ENCODE measurements at regions not wholly inside any gene's neighbourhood (a gene's known extent, or its start where the extent isn't known, plus 50 kb on each side); places are given as distances from the start of the nearest gene placed in this dataset.

DNA sequence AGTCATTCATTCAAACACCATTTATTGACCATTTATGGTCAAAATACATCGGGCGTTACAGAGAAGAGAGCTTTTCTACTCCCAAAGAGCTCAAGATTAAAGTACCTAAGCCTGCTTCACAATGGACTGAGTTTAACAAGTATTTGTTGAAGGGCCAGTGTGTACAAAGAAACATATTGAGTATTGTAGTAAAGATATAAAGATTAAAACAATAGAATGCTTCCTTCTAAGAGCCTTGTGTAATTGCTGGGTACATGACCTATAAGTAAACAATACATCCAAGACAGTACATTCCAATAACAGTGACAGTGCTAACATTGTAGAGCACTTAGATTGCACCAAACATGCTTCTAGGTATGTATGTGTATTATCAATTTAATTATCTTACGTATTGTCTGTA is 695.5 kb downstream of the PCDH7 start:
- no peak for TF ChIP-seq POLR2A (IDR thresholded peaks at IDR 0.05)
- Histone ChIP-seq H3K4me3 (no peak overlapping the region), H3K36me3 (no peaks in the 10 kb centered on the region), H3K27ac (no peak overlapping the region), H3K4me1 (no peaks in the 10 kb centered on the region), H3K27me3 (no peaks in the 10 kb centered on the region), H3K9me3 (no peaks in the 10 kb centered on the region)
- DNase-seq (ENCODE audit: low spot score in 2 of 2), result no peak
- 87 to 91% methylated on average over 3 of the region's 3 CpGs for WGBS, 2 donors

DNA sequence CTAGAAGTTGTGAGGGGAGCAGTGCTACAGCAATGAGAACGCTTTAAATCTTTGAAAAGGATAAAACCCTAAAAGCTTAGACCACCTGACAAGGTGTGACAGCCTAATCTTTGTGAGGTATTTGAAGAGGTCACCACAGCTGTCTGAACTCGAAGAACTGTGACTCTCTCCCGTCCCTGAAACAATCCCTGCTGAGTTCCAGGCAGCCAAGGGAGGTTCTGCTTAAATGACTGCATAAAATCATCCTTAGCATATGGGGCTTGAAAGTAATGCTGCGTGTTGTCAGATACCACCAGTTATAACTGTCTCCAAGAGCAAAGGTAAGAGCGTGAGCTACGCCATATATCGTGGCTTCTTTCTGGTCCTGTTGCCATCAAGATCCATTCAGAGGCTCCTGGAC is 696.3 kb downstream of the PCDH7 start:
- no peaks in the 10 kb centered on the region for H3K9me3 ChIP-seq
- DNase-seq (ENCODE audit: low spot score in 2 of 2), result no peak
- TF ChIP-seq POLR2A (IDR thresholded peaks at IDR 0.05) (no peak), EP300 (IDR thresholded peaks at IDR 0.05) (no peak)
- TF ChIP-seq, protein P1, sequence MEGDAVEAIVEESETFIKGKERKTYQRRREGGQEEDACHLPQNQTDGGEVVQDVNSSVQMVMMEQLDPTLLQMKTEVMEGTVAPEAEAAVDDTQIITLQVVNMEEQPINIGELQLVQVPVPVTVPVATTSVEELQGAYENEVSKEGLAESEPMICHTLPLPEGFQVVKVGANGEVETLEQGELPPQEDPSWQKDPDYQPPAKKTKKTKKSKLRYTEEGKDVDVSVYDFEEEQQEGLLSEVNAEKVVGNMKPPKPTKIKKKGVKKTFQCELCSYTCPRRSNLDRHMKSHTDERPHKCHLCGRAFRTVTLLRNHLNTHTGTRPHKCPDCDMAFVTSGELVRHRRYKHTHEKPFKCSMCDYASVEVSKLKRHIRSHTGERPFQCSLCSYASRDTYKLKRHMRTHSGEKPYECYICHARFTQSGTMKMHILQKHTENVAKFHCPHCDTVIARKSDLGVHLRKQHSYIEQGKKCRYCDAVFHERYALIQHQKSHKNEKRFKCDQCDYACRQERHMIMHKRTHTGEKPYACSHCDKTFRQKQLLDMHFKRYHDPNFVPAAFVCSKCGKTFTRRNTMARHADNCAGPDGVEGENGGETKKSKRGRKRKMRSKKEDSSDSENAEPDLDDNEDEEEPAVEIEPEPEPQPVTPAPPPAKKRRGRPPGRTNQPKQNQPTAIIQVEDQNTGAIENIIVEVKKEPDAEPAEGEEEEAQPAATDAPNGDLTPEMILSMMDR (IDR thresholded peaks at IDR 0.05), result no peak
- no peaks in the 10 kb centered on the region for H3K27me3 ChIP-seq
- WGBS, 2 donors, result 85 to 87% methylated on average over 7 of the region's 7 CpGs
- no peaks in the 10 kb centered on the region for H3K36me3 ChIP-seq
- H3K4me1 ChIP-seq, result no peaks in the 10 kb centered on the region
- H3K4me3 ChIP-seq, result no peak overlapping the region
- no peak overlapping the region for H3K27ac ChIP-seq

DNA sequence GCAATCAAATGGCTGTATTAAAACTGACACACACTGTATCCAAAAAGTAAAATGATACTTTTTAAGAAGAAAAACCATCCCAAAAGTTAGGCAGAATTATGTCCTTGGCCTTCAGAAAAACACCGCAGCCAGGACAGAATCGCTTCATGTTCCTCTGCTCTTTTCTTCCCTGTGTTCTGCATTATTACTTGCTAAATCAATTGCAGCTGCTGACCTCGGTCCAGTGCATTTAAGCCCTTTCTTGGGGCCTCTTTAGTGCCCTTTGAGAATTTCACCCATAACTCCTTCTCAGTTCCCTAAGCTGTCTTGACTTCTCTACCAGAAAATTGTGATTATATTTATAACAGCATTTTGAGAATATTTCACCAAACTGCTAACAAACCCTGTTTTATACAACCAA is 696.9 kb downstream of the PCDH7 start:
- no peak overlapping the region for H3K4me3 ChIP-seq
- no peaks in the 10 kb centered on the region for H3K4me1 ChIP-seq
- H3K9me3 ChIP-seq, result no peaks in the 10 kb centered on the region
- no peak overlapping the region for H3K27ac ChIP-seq
- TF ChIP-seq POLR2A (IDR thresholded peaks at IDR 0.05), result no peak
- TF ChIP-seq EP300 (IDR thresholded peaks at IDR 0.05), result no peak
- TF ChIP-seq, protein P1 (IDR thresholded peaks at IDR 0.05), result no peak
- 36 to 47% methylated on average over 3 of the region's 3 CpGs for WGBS, 2 donors
- no peaks in the 10 kb centered on the region for H3K27me3 ChIP-seq
- DNase-seq (ENCODE audit: low spot score in 2 of 2), result no peak
- no peaks in the 10 kb centered on the region for H3K36me3 ChIP-seq

DNA sequence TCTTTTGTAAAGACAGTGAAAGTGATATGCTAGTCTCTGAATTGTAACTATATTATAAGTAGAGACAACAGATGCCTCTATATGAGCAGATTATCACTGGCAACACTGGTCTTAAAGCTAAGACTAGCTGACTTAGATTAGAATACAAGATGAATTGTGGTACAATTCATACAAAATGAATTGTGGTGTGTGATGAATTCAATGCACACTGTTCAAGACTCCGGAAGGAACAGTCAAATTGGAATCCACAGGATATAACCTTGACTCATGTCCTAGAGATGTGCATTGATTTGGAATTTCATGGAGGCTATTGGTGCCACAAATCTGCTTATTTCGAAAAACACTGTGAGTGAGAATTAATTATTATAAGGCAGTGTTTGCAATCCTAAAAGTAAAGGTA is 701.8 kb downstream of the PCDH7 start:
- Histone ChIP-seq H3K27me3 (no peaks in the 10 kb centered on the region), H3K27ac (no peak overlapping the region), H3K4me3 (no peak overlapping the region), H3K36me3 (no peaks in the 10 kb centered on the region), H3K4me1 (no peaks in the 10 kb centered on the region), H3K9me3 (no peaks in the 10 kb centered on the region)
- DNase-seq (ENCODE audit: low spot score in 2 of 2), result no peak
- 78% methylated on average over 2 of the region's 2 CpGs for WGBS, 2 donors
- TF ChIP-seq, protein P1 (IDR thresholded peaks at IDR 0.05), result no peak
- TF ChIP-seq POLR2A (IDR thresholded peaks at IDR 0.05) (no peak), EP300 (IDR thresholded peaks at IDR 0.05) (no peak)

DNA sequence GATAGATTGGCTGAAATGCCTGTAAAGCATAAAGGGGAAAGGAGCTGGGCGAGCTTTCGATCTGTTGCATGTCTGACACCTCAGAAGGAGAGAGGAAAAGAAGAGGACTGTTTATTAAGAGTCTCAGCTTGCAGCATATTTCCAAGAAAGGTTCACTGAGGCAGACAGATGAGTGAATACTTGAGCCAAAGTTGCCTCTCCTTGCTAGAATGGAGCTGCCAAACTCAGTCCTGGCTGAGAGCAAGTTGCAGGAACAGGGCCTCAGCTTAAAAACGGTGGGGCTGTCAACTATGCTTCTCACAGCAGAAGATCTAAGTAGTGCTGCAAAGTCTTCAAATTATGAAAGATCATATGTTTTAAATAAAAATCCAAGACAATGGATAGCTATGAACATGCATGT is 707.5 kb downstream of the PCDH7 start:
- DNase-seq (ENCODE audit: low spot score in 2 of 2), result no peak
- TF ChIP-seq POLR2A (IDR thresholded peaks at IDR 0.05) (no peak), EP300 (IDR thresholded peaks at IDR 0.05) (no peak)
- TF ChIP-seq, protein P1 (IDR thresholded peaks at IDR 0.05), result no peak

DNA sequence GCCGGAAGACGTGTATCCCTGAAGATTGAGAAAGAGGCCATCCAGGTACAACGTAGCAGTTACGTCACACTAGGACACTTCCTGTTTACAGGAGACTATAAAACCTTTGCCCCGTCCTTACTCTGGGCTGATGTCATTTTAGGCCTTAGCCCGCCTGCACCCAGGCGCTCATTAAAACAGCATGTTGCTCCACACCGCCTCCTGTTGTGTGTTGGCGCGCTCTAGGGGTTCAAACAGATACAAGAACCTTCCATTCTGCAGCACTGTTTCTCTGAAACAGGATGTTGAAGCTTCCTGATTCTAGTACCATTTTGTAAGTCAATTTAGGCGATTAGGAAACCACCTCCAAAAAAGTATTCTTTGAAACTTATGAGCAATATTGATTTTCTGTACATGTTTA is 722.1 kb downstream of the PCDH7 start:
- no peak for DNase-seq (ENCODE audit: low spot score in 2 of 2)
- no peak overlapping the region for H3K4me3 ChIP-seq
- TF ChIP-seq, protein P1 (IDR thresholded peaks at IDR 0.05), result no peak
- TF ChIP-seq POLR2A (IDR thresholded peaks at IDR 0.05) (no peak), EP300 (IDR thresholded peaks at IDR 0.05) (no peak)

More for the DNA sequence above, 707.5 kb downstream of the PCDH7 start:
- Histone ChIP-seq H3K27ac (no peak overlapping the region), H3K36me3 (no peaks in the 10 kb centered on the region), H3K9me3 (no peaks in the 10 kb centered on the region), H3K4me3 (no peak overlapping the region), H3K4me1 (no peaks in the 10 kb centered on the region), H3K27me3 (no peaks in the 10 kb centered on the region)
- WGBS, 2 donors, result 67 to 74% methylated on average over 3 of the region's 3 CpGs

More for the DNA sequence above, 722.1 kb downstream of the PCDH7 start:
- WGBS, 2 donors, result 85 to 87% methylated on average over 11 of the region's 11 CpGs
- Histone ChIP-seq H3K36me3 (no peaks in the 10 kb centered on the region), H3K9me3 (no peaks in the 10 kb centered on the region), H3K4me1 (no peaks in the 10 kb centered on the region), H3K27me3 (no peaks in the 10 kb centered on the region), H3K27ac (no peak overlapping the region)
